Activated CD4-positive, alpha-beta T cell treated with anti-CD3 and anti-CD28 coated beads, Interleukin-2, amount 10 ng/mL, durations not matched to agents 7 days and 5 days (primary cell): ENCODE measurements at regions not wholly inside any gene's neighbourhood (a gene's known extent, or its start where the extent isn't known, plus 50 kb on each side); places are given as distances from the start of the nearest gene placed in this dataset.

Source experiments
- CTCF ChIA-PET: fragments of 350-600 bp; sonication (Branson Sonifier 250); formaldehyde crosslinking; loops from one replicate; lab custom pipeline; 2021; ENCODE audit warnings: antibody characterized with exemption; lab: Charles Lee
- POLR2A ChIA-PET: fragments of 350-600 bp; sonication (Branson Sonifier 250); formaldehyde crosslinking; loops from one replicate; lab custom pipeline; 2021; ENCODE audit warnings: antibody characterized with exemption; lab: Charles Lee
- DNase-seq: peaks from one replicate; pipeline ENCODE4 v3.0.0-alpha.2; 2020
- H3K27ac Mint-ChIP-seq: one replicate; pipeline ENCODE4 v1.8.0; 2021; ENCODE audit warnings: mild to moderate bottlenecking, moderate library complexity, mixed read lengths
- H3K27me3 Mint-ChIP-seq: one replicate; pipeline ENCODE4 v1.8.0; 2021; ENCODE audit warnings: mixed read lengths
- H3K36me3 Mint-ChIP-seq: one replicate; pipeline ENCODE4 v1.8.0; 2021; ENCODE audit warnings: low read depth, mixed read lengths
- H3K4me1 Mint-ChIP-seq: one replicate; pipeline ENCODE4 v1.8.0; 2021; ENCODE audit warnings: mixed read lengths
- H3K4me3 Mint-ChIP-seq: one replicate; pipeline ENCODE4 v1.8.0; 2021; ENCODE audit warnings: mild to moderate bottlenecking, moderate library complexity, mixed read lengths
- H3K9me3 Mint-ChIP-seq: one replicate; pipeline ENCODE4 v1.8.0; 2021; ENCODE audit warnings: mixed read lengths

GRCh38 chr5:74544811-74545210 lies 95.7 kb downstream of the ENC1 start:
- POLR2A ChIA-PET = no interaction called here
- no peak for DNase-seq
- CTCF ChIA-PET = no interaction called here
- no peaks in the 10 kb centered on the region for H3K4me1 Mint-ChIP-seq
- no peak overlapping the region for H3K4me3 Mint-ChIP-seq
- H3K9me3 Mint-ChIP-seq = no peaks in the 10 kb centered on the region
- no peak overlapping the region for H3K27ac Mint-ChIP-seq
- no peaks in the 10 kb centered on the region for H3K27me3 Mint-ChIP-seq
- no peaks in the 10 kb centered on the region for H3K36me3 Mint-ChIP-seq

- ChIA-PET POLR2A (interaction anchor here (0.6 kb wide), 1 partner anchor 10 kb away, joined by 3 read pairs; no protein-coding TSS in a partner anchor), CTCF (no interaction called here)
- H3K27ac Mint-ChIP-seq = no peak overlapping the region
- H3K9me3 Mint-ChIP-seq = no peaks in the 10 kb centered on the region
- no peak overlapping the region for H3K4me3 Mint-ChIP-seq
- H3K36me3 Mint-ChIP-seq = no peaks in the 10 kb centered on the region
- no peaks in the 10 kb centered on the region for H3K4me1 Mint-ChIP-seq
- peaks cover 2% of the 10 kb centered on the region for H3K27me3 Mint-ChIP-seq
- no peak for DNase-seq
Measured at GRCh38 chr5:74543162-74543995, 97.1 kb downstream of the ENC1 start.

GRCh38 chr5:74542482-74542881 lies 98.0 kb downstream of the ENC1 start:
- H3K4me1 Mint-ChIP-seq = no peaks in the 10 kb centered on the region
- DNase-seq = no peak
- ChIA-PET POLR2A (no interaction called here), CTCF (no interaction called here)
- peaks cover 2% of the 10 kb centered on the region for H3K27me3 Mint-ChIP-seq
- no peaks in the 10 kb centered on the region for H3K9me3 Mint-ChIP-seq
- H3K36me3 Mint-ChIP-seq = no peaks in the 10 kb centered on the region
- H3K4me3 Mint-ChIP-seq = no peak overlapping the region
- H3K27ac Mint-ChIP-seq = no peak overlapping the region

GRCh38 chr5:74541381-74541781 lies 99.1 kb downstream of the ENC1 start:
- Mint-ChIP-seq H3K4me3 (no peak overlapping the region), H3K4me1 (no peaks in the 10 kb centered on the region), H3K27ac (no peak overlapping the region), H3K9me3 (no peaks in the 10 kb centered on the region), H3K36me3 (no peaks in the 10 kb centered on the region), H3K27me3 (peaks cover 2% of the 10 kb centered on the region)
- POLR2A ChIA-PET = no interaction called here
- no peak for DNase-seq
- CTCF ChIA-PET = no interaction called here

- Mint-ChIP-seq H3K4me3 (no peak overlapping the region), H3K4me1 (no peaks in the 10 kb centered on the region), H3K27ac (no peak overlapping the region), H3K9me3 (no peaks in the 10 kb centered on the region), H3K27me3 (peaks cover 2% of the 10 kb centered on the region), H3K36me3 (no peaks in the 10 kb centered on the region)
- CTCF ChIA-PET = no interaction called here
- POLR2A ChIA-PET = no interaction called here
- no peak for DNase-seq
Measured at GRCh38 chr5:74540622-74541021, 99.9 kb downstream of the ENC1 start.

- H3K4me1 Mint-ChIP-seq = no peaks in the 10 kb centered on the region
- H3K36me3 Mint-ChIP-seq = no peaks in the 10 kb centered on the region
- no peak overlapping the region for H3K27ac Mint-ChIP-seq
- H3K4me3 Mint-ChIP-seq = no peak overlapping the region
- ChIA-PET CTCF (no interaction called here), POLR2A (no interaction called here)
- DNase-seq = no peak
- H3K27me3 Mint-ChIP-seq = peaks cover 2% of the 10 kb centered on the region
- H3K9me3 Mint-ChIP-seq = no peaks in the 10 kb centered on the region
Measured at GRCh38 chr5:74539986-74540385, 100.5 kb downstream of the ENC1 start.

GRCh38 chr5:74538206-74538661 lies 102.3 kb downstream of the ENC1 start:
- Mint-ChIP-seq H3K27me3 (peaks cover 2% of the 10 kb centered on the region), H3K36me3 (no peaks in the 10 kb centered on the region), H3K4me1 (no peaks in the 10 kb centered on the region), H3K9me3 (peaks cover 5% of the 10 kb centered on the region), H3K4me3 (no peak overlapping the region), H3K27ac (no peak overlapping the region)
- POLR2A ChIA-PET = no interaction called here
- no peak for DNase-seq
- CTCF ChIA-PET = interaction anchor here (0.7 kb wide), 1 partner anchor 10 kb away, joined by 5 read pairs; no protein-coding TSS in a partner anchor

- POLR2A ChIA-PET = no interaction called here
- DNase-seq = no peak
- no peaks in the 10 kb centered on the region for H3K36me3 Mint-ChIP-seq
- CTCF ChIA-PET = interaction anchor here (1.2 kb wide), 1 partner anchor 104 kb away, joined by 3 read pairs; no protein-coding TSS in a partner anchor
- no peak overlapping the region for H3K4me3 Mint-ChIP-seq
- H3K4me1 Mint-ChIP-seq = no peaks in the 10 kb centered on the region
- H3K27me3 Mint-ChIP-seq = peaks cover 6% of the 10 kb centered on the region
- H3K27ac Mint-ChIP-seq = no peak overlapping the region
- H3K9me3 Mint-ChIP-seq = peaks cover 5% of the 10 kb centered on the region
Measured at GRCh38 chr5:74536658-74537057, 103.9 kb downstream of the ENC1 start.

- DNase-seq = no peak
- ChIA-PET CTCF (no interaction called here), POLR2A (no interaction called here)
- no peaks in the 10 kb centered on the region for H3K36me3 Mint-ChIP-seq
- H3K27ac Mint-ChIP-seq = no peak overlapping the region
- H3K4me1 Mint-ChIP-seq = no peaks in the 10 kb centered on the region
- H3K9me3 Mint-ChIP-seq = peaks cover 5% of the 10 kb centered on the region
- H3K4me3 Mint-ChIP-seq = no peak overlapping the region
- peaks cover 6% of the 10 kb centered on the region for H3K27me3 Mint-ChIP-seq
Measured at GRCh38 chr5:74535926-74536325, 104.6 kb downstream of the ENC1 start.

- H3K27me3 Mint-ChIP-seq = peaks cover 5% of the 10 kb centered on the region
- DNase-seq = no peak
- no peak overlapping the region for H3K4me3 Mint-ChIP-seq
- no peaks in the 10 kb centered on the region for H3K36me3 Mint-ChIP-seq
- ChIA-PET CTCF (no interaction called here), POLR2A (no interaction called here)
- H3K4me1 Mint-ChIP-seq = no peaks in the 10 kb centered on the region
- no peak overlapping the region for H3K27ac Mint-ChIP-seq
- H3K9me3 Mint-ChIP-seq = peaks cover 5% of the 10 kb centered on the region
Measured at GRCh38 chr5:74534397-74535129, 106.0 kb downstream of the ENC1 start.

GRCh38 chr5:74530326-74531050 lies 110.0 kb downstream of the ENC1 start:
- CTCF ChIA-PET = interaction anchor here (0.6 kb wide), 1 partner anchor 97 kb away, joined by 3 read pairs; no protein-coding TSS in a partner anchor
- POLR2A ChIA-PET = no interaction called here
- Mint-ChIP-seq H3K9me3 (peaks cover 8% of the 10 kb centered on the region), H3K27ac (no peak overlapping the region), H3K36me3 (no peaks in the 10 kb centered on the region), H3K4me1 (no peaks in the 10 kb centered on the region), H3K4me3 (no peak overlapping the region), H3K27me3 (peaks cover 4% of the 10 kb centered on the region)
- no peak for DNase-seq

GRCh38 chr5:74529101-74529500 lies 111.4 kb downstream of the ENC1 start:
- Mint-ChIP-seq H3K9me3 (peaks cover 13% of the 10 kb centered on the region), H3K36me3 (no peaks in the 10 kb centered on the region), H3K27ac (no peak overlapping the region), H3K4me3 (no peak overlapping the region), H3K4me1 (no peaks in the 10 kb centered on the region), H3K27me3 (peaks cover 4% of the 10 kb centered on the region)
- ChIA-PET CTCF (interaction anchor here (1.0 kb wide), 1 partner anchor 9 kb away, joined by 5 read pairs; no protein-coding TSS in a partner anchor), POLR2A (no interaction called here)
- DNase-seq = no peak
